ENCODE measurements at regions not wholly inside any gene's neighbourhood (a gene's known extent, or its start where the extent isn't known, plus 50 kb on each side); places are given as distances from the start of the nearest gene placed in this dataset.

- Mint-ChIP-seq H3K27me3 (peaks cover 3 to 8% of the 10 kb centered on the region in 2 donors), H3K27ac (no peak overlapping the region), H3K4me3 (no peak overlapping the region), H3K9me3 (no peaks in the 10 kb centered on the region), H3K36me3 (peaks cover 0 to 1% (median 0%) of the 10 kb centered on the region in 3 donors), H3K4me1 (no peaks in the 10 kb centered on the region)
- ChIA-PET CTCF (no interaction called here), POLR2A (no interaction called here)
- Histone ChIP-seq H3K9me3 (ENCODE audit: low read length) (no peaks in the 10 kb centered on the region), H3K4me3 (ENCODE audit: low read length) (no peak overlapping the region), H3K27me3 (ENCODE audit: insufficient read depth, low read length, poor library complexity, severe bottlenecking) (no peaks in the 10 kb centered on the region), H3K4me1 (ENCODE audit: insufficient read depth, low read length) (no peaks in the 10 kb centered on the region), H3K36me3 (ENCODE audit: insufficient read depth, low read length) (no peaks in the 10 kb centered on the region), H3K27ac (ENCODE audit: low read depth, low read length) (no peak overlapping the region)
- DNase-seq = no peak
These were observed 112.5 kb upstream of the SMAD3 start for GRCh38 chr15:66952756-66953522.

DNA sequence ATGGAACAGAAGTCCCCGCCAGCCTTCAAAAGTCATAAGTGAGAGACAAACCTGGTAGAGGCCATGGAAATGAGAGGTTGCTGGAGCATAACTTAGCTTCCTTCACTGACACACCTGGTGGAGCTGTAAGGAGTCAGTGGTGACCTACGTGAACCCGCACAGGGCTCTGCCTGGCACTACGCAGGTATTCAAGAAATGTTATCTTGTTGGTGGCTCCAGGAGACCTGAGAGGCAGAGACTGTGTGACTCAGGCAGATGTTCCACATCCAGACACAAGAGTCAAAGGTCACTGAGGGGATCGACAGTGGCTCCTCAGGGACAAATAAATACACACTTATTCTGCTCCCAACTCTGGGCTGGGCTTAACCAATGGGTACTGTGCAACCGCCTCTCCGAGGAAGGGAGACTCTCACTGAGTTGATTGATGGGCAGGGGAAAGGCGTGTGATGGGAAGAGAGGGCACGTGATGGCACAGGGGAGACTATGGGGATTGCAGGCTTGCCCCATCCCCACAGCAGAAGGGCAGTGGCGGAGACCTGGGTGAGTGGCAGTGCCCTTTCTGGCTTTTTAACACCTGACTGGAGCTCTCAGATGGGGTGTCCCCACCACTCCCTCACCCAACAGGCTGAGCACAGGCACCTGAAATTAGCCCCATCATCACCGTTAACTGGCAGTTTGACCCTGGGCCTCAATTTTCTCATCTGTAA lies 111.7 kb upstream of the SMAD3 start:
- peaks cover 3 to 8% of the 10 kb centered on the region in 2 donors for H3K27me3 Mint-ChIP-seq
- POLR2A ChIA-PET = no interaction called here
- CTCF ChIA-PET = no interaction called here
- H3K4me1 ChIP-seq (ENCODE audit: insufficient read depth, low read length) = no peaks in the 10 kb centered on the region
- H3K36me3 Mint-ChIP-seq = peaks cover 0 to 1% (median 0%) of the 10 kb centered on the region in 3 donors
- no peak overlapping the region for H3K27ac ChIP-seq (ENCODE audit: low read depth, low read length)
- no peaks in the 10 kb centered on the region for H3K9me3 ChIP-seq (ENCODE audit: low read length)
- no peaks in the 10 kb centered on the region for H3K9me3 Mint-ChIP-seq
- H3K27me3 ChIP-seq (ENCODE audit: insufficient read depth, low read length, poor library complexity, severe bottlenecking) = no peaks in the 10 kb centered on the region
- H3K4me3 ChIP-seq (ENCODE audit: low read length) = no peak overlapping the region
- H3K27ac Mint-ChIP-seq = no peak overlapping the region
- no peak overlapping the region for H3K4me3 Mint-ChIP-seq
- no peak for DNase-seq
- H3K4me1 Mint-ChIP-seq = no peaks in the 10 kb centered on the region
- no peaks in the 10 kb centered on the region for H3K36me3 ChIP-seq (ENCODE audit: insufficient read depth, low read length)

- CTCF ChIA-PET = interaction anchor here (1.0 kb wide), 1 partner anchor 8 kb away, joined by 4 read pairs; no protein-coding TSS in a partner anchor
- H3K9me3 Mint-ChIP-seq = no peaks in the 10 kb centered on the region
These were observed 110.8 kb upstream of the SMAD3 start for GRCh38 chr15:66954601-66955000.

DNA sequence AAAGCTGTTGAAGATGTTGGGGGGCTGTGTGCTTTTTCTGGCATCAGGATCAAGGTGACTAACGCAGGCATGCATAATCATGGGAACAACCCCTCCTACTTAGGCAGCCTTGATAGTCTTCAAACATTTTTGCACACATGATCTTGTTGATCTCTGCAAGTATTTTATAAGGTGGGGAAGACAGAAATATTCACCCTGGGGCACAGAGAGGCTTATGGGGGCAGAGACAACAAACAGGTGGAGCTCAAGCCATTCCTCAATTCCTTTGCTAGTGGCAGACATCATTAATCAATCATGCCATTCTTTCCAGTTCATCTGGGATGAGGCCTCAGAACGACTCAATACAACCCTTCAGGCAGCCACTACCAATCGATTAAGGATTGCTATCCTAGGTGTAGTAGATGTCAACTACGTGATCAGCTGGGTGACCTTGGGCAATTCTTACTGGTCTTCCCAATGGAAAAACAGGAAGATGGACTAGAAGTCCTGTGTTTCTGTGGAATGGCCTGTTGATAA lies 110.3 kb upstream of the SMAD3 start:
- CTCF ChIA-PET = interaction anchor here (1.0 kb wide), 1 partner anchor 8 kb away, joined by 4 read pairs; no protein-coding TSS in a partner anchor
- POLR2A ChIA-PET = no interaction called here
- H3K27me3 ChIP-seq (ENCODE audit: insufficient read depth, low read length, poor library complexity, severe bottlenecking) = no peaks in the 10 kb centered on the region

More at GRCh38 chr15:66954601-66955000, 110.8 kb upstream of the SMAD3 start:
- H3K27me3 Mint-ChIP-seq = peaks cover 3 to 8% of the 10 kb centered on the region in 2 donors
- H3K36me3 Mint-ChIP-seq = peaks cover 0 to 1% (median 0%) of the 10 kb centered on the region in 3 donors
- no peak overlapping the region for H3K27ac Mint-ChIP-seq
- no peaks in the 10 kb centered on the region for H3K4me1 Mint-ChIP-seq
- no peak for DNase-seq
- no peak overlapping the region for H3K4me3 Mint-ChIP-seq
- Histone ChIP-seq H3K4me1 (ENCODE audit: insufficient read depth, low read length) (no peaks in the 10 kb centered on the region), H3K9me3 (ENCODE audit: low read length) (no peaks in the 10 kb centered on the region), H3K36me3 (ENCODE audit: insufficient read depth, low read length) (no peaks in the 10 kb centered on the region), H3K27me3 (ENCODE audit: insufficient read depth, low read length, poor library complexity, severe bottlenecking) (no peaks in the 10 kb centered on the region), H3K4me3 (ENCODE audit: low read length) (no peak overlapping the region), H3K27ac (ENCODE audit: low read depth, low read length) (no peak overlapping the region)
- POLR2A ChIA-PET = no interaction called here

GRCh38 chr15:66955871-66956585 lies 109.4 kb upstream of the SMAD3 start:
- ChIA-PET POLR2A (no interaction called here), CTCF (no interaction called here)
- H3K9me3 ChIP-seq (ENCODE audit: low read length) = no peaks in the 10 kb centered on the region
- Mint-ChIP-seq H3K9me3 (no peaks in the 10 kb centered on the region), H3K4me1 (no peaks in the 10 kb centered on the region), H3K36me3 (peaks cover 0 to 1% (median 0%) of the 10 kb centered on the region in 3 donors), H3K4me3 (no peak overlapping the region), H3K27me3 (peaks cover 3 to 8% of the 10 kb centered on the region in 2 donors), H3K27ac (peak overlapping the region in 1 of 8 donors; percentile 48)
- DNase-seq = no peak
- H3K4me1 ChIP-seq (ENCODE audit: insufficient read depth, low read length) = no peaks in the 10 kb centered on the region
- no peaks in the 10 kb centered on the region for H3K27me3 ChIP-seq (ENCODE audit: insufficient read depth, low read length, poor library complexity, severe bottlenecking)
- H3K27ac ChIP-seq (ENCODE audit: low read depth, low read length) = no peak overlapping the region
- no peaks in the 10 kb centered on the region for H3K36me3 ChIP-seq (ENCODE audit: insufficient read depth, low read length)
- no peak overlapping the region for H3K4me3 ChIP-seq (ENCODE audit: low read length)

More for the DNA sequence above, 110.3 kb upstream of the SMAD3 start:
- Histone ChIP-seq H3K36me3 (ENCODE audit: insufficient read depth, low read length) (no peaks in the 10 kb centered on the region), H3K27ac (ENCODE audit: low read depth, low read length) (no peak overlapping the region), H3K4me3 (ENCODE audit: low read length) (no peak overlapping the region), H3K9me3 (ENCODE audit: low read length) (no peaks in the 10 kb centered on the region), H3K4me1 (ENCODE audit: insufficient read depth, low read length) (no peaks in the 10 kb centered on the region)
- Mint-ChIP-seq H3K27ac (no peak overlapping the region), H3K27me3 (peaks cover 3 to 8% of the 10 kb centered on the region in 2 donors), H3K4me3 (no peak overlapping the region), H3K9me3 (no peaks in the 10 kb centered on the region), H3K4me1 (no peaks in the 10 kb centered on the region), H3K36me3 (peaks cover 0 to 1% (median 0%) of the 10 kb centered on the region in 3 donors)
- DNase-seq = no peak

DNA sequence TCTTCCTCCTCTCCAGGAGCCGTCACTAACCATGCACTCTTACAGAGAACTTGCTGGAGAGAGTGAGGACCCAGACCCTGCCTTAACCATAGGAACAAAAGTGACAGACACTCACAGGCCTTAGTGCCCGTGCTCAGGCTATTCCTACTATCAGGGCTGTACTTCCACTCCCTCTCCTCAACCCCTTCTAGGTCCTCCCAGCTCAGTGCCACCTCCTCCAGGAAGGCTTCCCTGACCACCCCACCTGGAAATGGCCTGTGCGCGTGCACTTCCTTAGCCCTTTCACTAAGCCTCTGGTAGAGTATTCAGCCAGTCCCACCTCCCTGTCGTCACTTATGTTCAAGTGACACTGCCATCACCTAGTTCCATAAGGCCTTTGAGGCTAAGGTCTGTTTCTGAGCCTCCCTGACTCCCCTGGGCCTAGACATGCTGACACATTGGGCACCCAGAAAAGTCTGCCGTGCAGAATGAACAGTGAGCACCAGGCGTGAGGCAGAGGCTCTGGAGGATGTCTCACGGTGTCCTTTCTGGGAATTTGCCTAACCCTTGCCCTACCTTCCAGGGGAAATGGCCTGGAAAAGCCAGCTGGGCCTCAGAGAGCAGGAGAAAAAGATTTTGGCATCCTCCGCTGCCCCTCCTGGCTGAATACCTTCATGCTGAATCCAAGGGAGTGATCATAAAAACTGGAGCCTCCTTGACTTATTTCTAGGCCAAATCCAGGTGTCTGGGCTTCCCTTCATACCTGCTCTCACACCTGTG lies 108.6 kb upstream of the SMAD3 start:
- peaks cover 0 to 1% (median 0%) of the 10 kb centered on the region in 3 donors for H3K36me3 Mint-ChIP-seq
- ChIA-PET POLR2A (no interaction called here), CTCF (interaction anchor here (1.3 kb wide), 1 partner anchor 10 kb away, joined by 4 read pairs; no protein-coding TSS in a partner anchor)

GRCh38 chr15:66957431-66957720 lies 108.0 kb upstream of the SMAD3 start:
- Histone ChIP-seq H3K27ac (ENCODE audit: low read depth, low read length) (no peak overlapping the region), H3K27me3 (ENCODE audit: insufficient read depth, low read length, poor library complexity, severe bottlenecking) (no peaks in the 10 kb centered on the region), H3K36me3 (ENCODE audit: insufficient read depth, low read length) (no peaks in the 10 kb centered on the region), H3K9me3 (ENCODE audit: low read length) (no peaks in the 10 kb centered on the region), H3K4me3 (ENCODE audit: low read length) (no peak overlapping the region), H3K4me1 (ENCODE audit: insufficient read depth, low read length) (no peaks in the 10 kb centered on the region)
- POLR2A ChIA-PET = no interaction called here
- H3K4me3 Mint-ChIP-seq = no peak overlapping the region
- CTCF ChIA-PET = interaction anchor here (1.3 kb wide), 1 partner anchor 11 kb away, joined by 4 read pairs; no protein-coding TSS in a partner anchor
- no peaks in the 10 kb centered on the region for H3K9me3 Mint-ChIP-seq
- H3K27me3 Mint-ChIP-seq = peaks cover 3 to 8% of the 10 kb centered on the region in 2 donors
- no peaks in the 10 kb centered on the region for H3K4me1 Mint-ChIP-seq
- no peak overlapping the region for H3K27ac Mint-ChIP-seq
- H3K36me3 Mint-ChIP-seq = peaks cover 0 to 1% (median 0%) of the 10 kb centered on the region in 3 donors
- DNase-seq = no peak

More for the DNA sequence above, 108.6 kb upstream of the SMAD3 start:
- Histone ChIP-seq H3K4me1 (ENCODE audit: insufficient read depth, low read length) (no peaks in the 10 kb centered on the region), H3K4me3 (ENCODE audit: low read length) (no peak overlapping the region), H3K9me3 (ENCODE audit: low read length) (no peaks in the 10 kb centered on the region), H3K27me3 (ENCODE audit: insufficient read depth, low read length, poor library complexity, severe bottlenecking) (no peaks in the 10 kb centered on the region), H3K36me3 (ENCODE audit: insufficient read depth, low read length) (no peaks in the 10 kb centered on the region), H3K27ac (ENCODE audit: low read depth, low read length) (no peak overlapping the region)
- Mint-ChIP-seq H3K27ac (peak overlapping the region in 2 of 8 donors; percentile 17 to 39), H3K9me3 (no peaks in the 10 kb centered on the region), H3K4me3 (no peak overlapping the region), H3K27me3 (peaks cover 3 to 8% of the 10 kb centered on the region in 2 donors), H3K4me1 (no peaks in the 10 kb centered on the region)
- DNase-seq = no peak
